Parathyroid adenoma (tissue), 2 donors: ENCODE measurements at regions not wholly inside any gene's neighbourhood (a gene's known extent, or its start where the extent isn't known, plus 50 kb on each side); places are given as distances from the start of the nearest gene placed in this dataset.

Source experiments
- H2AFZ ChIP-seq: fragments of 300-600 bp; sonication (generic); one replicate; pipeline ENCODE4 v1.7.0; 2017; ENCODE audit warnings: antibody characterized with exemption, mild to moderate bottlenecking
- H3K27ac ChIP-seq: fragments of 300-600 bp; sonication (generic); one replicate; pipeline ENCODE4 v1.7.0; 2017
- H3K27me3 ChIP-seq: fragments of 300-600 bp; sonication (generic); one replicate; pipeline ENCODE4 v1.7.0; 2017; ENCODE audit warnings: low read length; ENCODE audit not compliant: control insufficient read depth, insufficient read depth
- H3K36me3 ChIP-seq: fragments of 300-600 bp; sonication (generic); one replicate; pipeline ENCODE4 v1.7.0; 2017; ENCODE audit warnings: low read length; ENCODE audit not compliant: control insufficient read depth, insufficient read depth
- H3K4me1 ChIP-seq: fragments of 300-600 bp; sonication (generic); one replicate; pipeline ENCODE4 v1.7.0; 2017; ENCODE audit warnings: control low read depth
- H3K4me2 ChIP-seq: fragments of 300-600 bp; sonication (generic); one replicate; pipeline ENCODE4 v1.7.0; 2017; ENCODE audit warnings: low read length
- H3K4me3 ChIP-seq: fragments of 300-600 bp; sonication (generic); one replicate; pipeline ENCODE4 v1.7.0; 2017; ENCODE audit warnings: low read depth, low read length
- H3K79me2 ChIP-seq: fragments of 300-600 bp; sonication (generic); one replicate; pipeline ENCODE4 v1.7.0; 2017; ENCODE audit warnings: control low read depth
- H3K9ac ChIP-seq: fragments of 300-600 bp; sonication (generic); one replicate; pipeline ENCODE4 v1.7.0; 2017; ENCODE audit warnings: mild to moderate bottlenecking
- H3K9me3 ChIP-seq: fragments of 300-600 bp; sonication (generic); one replicate; pipeline ENCODE4 v1.7.0; 2017; ENCODE audit warnings: low read length; ENCODE audit not compliant: control insufficient read depth
- TF ChIP-seq, protein P1 (sequence below): fragments of 300-600 bp; sonication (generic); IDR thresholded peaks from one replicate; pipeline ENCODE4 v1.7.0; 2017; ENCODE audit warnings: antibody characterized with exemption, mild to moderate bottlenecking
- donor health status: primary hyperparathyroidism.

DNA sequence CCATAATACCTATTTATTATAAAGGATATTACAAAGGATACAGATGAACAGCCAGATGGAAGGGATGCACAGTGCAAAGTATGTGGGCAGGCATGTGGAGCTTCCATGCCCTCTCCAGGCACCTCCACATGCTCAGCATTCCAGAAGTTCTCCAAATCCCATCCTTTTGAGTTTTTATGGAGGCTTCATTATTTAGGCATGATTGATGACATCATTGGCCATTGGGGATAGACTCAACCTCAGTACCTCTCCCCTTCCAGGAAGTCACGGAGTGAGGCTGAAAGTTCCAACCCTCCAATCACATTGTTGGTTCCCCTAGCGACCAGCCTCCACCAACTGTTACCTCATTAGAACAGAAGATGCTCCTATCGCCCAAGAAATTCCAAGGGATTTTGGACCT lies 156.4 kb downstream of the ATP23 start:
- Histone ChIP-seq H3K4me2 (no peak overlapping the region), H3K9me3 (no peaks in the 10 kb centered on the region), H3K36me3 (no peaks in the 10 kb centered on the region), H3K4me3 (no peak overlapping the region), H3K27me3 (no peaks in the 10 kb centered on the region), H3K79me2 (no peaks in the 10 kb centered on the region), H3K27ac (no peak overlapping the region), H3K9ac (no peak overlapping the region), H3K4me1 (no peaks in the 10 kb centered on the region), H2AFZ (no peak overlapping the region)
- TF ChIP-seq, protein P1, sequence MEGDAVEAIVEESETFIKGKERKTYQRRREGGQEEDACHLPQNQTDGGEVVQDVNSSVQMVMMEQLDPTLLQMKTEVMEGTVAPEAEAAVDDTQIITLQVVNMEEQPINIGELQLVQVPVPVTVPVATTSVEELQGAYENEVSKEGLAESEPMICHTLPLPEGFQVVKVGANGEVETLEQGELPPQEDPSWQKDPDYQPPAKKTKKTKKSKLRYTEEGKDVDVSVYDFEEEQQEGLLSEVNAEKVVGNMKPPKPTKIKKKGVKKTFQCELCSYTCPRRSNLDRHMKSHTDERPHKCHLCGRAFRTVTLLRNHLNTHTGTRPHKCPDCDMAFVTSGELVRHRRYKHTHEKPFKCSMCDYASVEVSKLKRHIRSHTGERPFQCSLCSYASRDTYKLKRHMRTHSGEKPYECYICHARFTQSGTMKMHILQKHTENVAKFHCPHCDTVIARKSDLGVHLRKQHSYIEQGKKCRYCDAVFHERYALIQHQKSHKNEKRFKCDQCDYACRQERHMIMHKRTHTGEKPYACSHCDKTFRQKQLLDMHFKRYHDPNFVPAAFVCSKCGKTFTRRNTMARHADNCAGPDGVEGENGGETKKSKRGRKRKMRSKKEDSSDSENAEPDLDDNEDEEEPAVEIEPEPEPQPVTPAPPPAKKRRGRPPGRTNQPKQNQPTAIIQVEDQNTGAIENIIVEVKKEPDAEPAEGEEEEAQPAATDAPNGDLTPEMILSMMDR = no peak

DNA sequence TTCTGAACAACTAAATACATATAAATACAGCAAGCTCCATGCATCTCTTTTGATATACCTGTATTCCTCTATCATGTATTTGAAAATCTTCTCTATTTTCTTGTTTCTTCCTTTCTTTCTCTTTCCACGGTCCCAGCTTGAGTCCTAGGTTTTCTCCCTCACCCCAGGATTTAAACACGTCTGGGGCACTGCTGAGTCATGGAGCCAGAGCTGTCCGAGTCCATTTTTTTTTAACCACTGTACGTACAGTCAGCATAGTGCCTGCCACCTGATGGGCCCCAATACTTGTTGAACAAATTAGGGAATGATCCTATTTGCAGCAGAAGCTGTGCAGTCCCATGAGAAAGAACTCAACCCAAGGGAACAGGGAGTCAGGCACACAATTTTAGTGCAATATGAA lies 158.1 kb downstream of the ATP23 start:
- no peak overlapping the region for H3K9ac ChIP-seq
- no peaks in the 10 kb centered on the region for H3K79me2 ChIP-seq
- no peak overlapping the region for H3K4me3 ChIP-seq
- no peak overlapping the region for H3K4me2 ChIP-seq
- H3K27me3 ChIP-seq = no peaks in the 10 kb centered on the region
- no peak overlapping the region for H2AFZ ChIP-seq
- H3K9me3 ChIP-seq = no peaks in the 10 kb centered on the region
- no peaks in the 10 kb centered on the region for H3K4me1 ChIP-seq
- no peak overlapping the region for H3K27ac ChIP-seq
- H3K36me3 ChIP-seq = no peaks in the 10 kb centered on the region
- TF ChIP-seq, protein P1 = no peak

DNA sequence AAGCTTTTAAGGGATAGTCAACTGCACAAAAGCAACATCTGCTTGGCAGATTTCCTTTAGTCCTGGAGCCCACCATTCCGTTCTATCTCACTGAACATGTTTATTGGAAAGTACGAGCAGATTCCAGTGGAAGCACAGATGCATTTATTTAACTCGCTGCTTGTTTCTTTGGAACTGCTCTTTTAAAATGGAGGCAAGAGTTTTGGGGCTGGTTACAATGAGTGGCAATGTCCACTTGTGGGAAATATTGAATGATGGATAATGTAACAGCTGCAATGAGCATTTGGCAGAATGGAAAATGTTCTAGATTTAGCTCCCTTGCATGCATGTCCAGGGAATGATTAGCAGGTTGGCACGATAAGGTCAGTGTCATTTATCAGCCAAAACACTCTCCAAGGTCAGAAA lies 163.0 kb downstream of the ATP23 start:
- H3K9ac ChIP-seq = no peak overlapping the region
- no peaks in the 10 kb centered on the region for H3K79me2 ChIP-seq
- H3K27me3 ChIP-seq = no peaks in the 10 kb centered on the region
- no peak overlapping the region for H3K4me3 ChIP-seq
- no peaks in the 10 kb centered on the region for H3K4me1 ChIP-seq
- H2AFZ ChIP-seq = no peak overlapping the region
- no peaks in the 10 kb centered on the region for H3K9me3 ChIP-seq
- H3K36me3 ChIP-seq = no peaks in the 10 kb centered on the region
- H3K27ac ChIP-seq = no peak overlapping the region
- no peak overlapping the region for H3K4me2 ChIP-seq
- TF ChIP-seq, protein P1 = no peak

DNA sequence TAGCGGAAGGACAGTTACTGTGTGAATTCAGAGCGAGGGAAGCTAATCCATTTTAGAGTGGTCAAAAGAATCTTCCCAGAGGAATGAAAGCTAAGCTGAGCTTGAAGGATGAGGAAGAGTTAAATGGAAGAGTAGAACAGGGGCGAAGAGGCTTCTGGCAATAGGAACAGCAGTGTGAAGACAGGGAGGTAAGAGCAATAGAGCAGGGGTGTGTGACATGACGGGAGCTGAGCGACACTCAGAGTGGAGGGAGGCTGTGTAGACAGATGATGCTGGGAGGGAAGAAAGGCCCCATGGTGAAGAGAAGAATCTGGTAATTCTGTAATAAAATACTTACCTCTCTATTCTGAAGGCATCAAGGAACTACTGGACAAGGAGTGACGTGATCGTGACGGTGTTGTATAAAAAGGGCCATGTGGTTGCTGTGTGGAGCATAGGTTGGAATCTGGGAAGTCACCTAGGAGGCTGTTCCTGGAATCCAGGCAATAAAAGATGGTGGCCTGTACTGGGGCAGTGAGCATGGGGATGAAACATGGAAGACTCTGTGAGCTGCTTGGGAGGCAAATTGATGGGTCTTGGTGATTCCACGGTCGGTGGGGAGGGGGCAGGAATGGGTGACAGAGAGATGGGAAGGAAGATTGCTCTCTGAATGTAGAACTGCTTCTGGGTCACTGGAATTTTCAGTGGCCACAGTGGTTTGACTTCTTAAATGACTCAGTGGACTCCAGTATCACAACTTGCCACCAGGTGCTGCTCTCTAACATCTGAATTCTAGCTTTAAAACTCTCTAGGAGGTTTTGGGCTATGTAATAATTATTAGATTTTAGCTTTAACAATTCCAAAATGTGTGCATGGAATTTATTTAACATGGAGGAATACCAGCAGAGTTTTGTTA lies 164.1 kb downstream of the ATP23 start:
- Histone ChIP-seq H3K9me3 (no peaks in the 10 kb centered on the region), H3K9ac (no peak overlapping the region), H3K4me3 (no peak overlapping the region), H3K4me1 (no peaks in the 10 kb centered on the region), H3K27me3 (no peaks in the 10 kb centered on the region), H3K36me3 (no peaks in the 10 kb centered on the region), H3K79me2 (no peaks in the 10 kb centered on the region), H2AFZ (no peak overlapping the region), H3K4me2 (no peak overlapping the region), H3K27ac (no peak overlapping the region)
- TF ChIP-seq, protein P1 = no peak

DNA sequence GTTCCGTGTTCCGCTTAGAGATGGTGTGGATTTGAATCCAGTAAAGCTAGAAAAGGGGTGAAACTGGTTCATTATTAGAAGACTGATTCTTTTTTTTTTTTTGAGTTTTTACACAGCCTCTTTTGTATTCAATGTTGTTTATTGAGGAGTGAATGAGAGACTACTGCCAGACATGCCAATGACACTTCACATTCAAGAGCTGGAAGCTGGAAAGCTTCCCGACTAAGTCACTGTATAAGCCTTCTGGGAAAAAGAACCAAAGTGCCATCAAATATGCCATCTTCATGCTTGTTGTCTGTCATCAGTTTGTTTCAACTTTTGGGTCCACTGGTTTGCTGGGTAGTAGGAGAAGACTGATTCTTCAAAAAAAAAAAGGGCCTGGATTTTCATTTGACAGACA lies 164.8 kb downstream of the ATP23 start:
- H3K4me1 ChIP-seq = no peaks in the 10 kb centered on the region
- H3K4me2 ChIP-seq = no peak overlapping the region
- H3K4me3 ChIP-seq = no peak overlapping the region
- no peaks in the 10 kb centered on the region for H3K9me3 ChIP-seq
- no peak overlapping the region for H3K9ac ChIP-seq
- H3K36me3 ChIP-seq = no peaks in the 10 kb centered on the region
- no peaks in the 10 kb centered on the region for H3K27me3 ChIP-seq
- TF ChIP-seq, protein P1 = no peak
- no peaks in the 10 kb centered on the region for H3K79me2 ChIP-seq
- H3K27ac ChIP-seq = no peak overlapping the region
- H2AFZ ChIP-seq = no peak overlapping the region
